T-cell (primary cell): ENCODE measurements at regions not wholly inside any gene's neighbourhood (a gene's known extent, or its start where the extent isn't known, plus 50 kb on each side); places are given as distances from the start of the nearest gene placed in this dataset.
"Not testable (repeated sequence)": the region's sequence is repeated elsewhere in the genome, so short reads cannot be mapped to it uniquely, and the experiment has no call there.

Experiments
- ATAC-seq, 4 experiments: fragments of 200-7000 bp in 3 of 4; fragments of 150-1000 bp in 1 of 4; cut with Tn5 transposase; replicated peaks in 1 of 4; 1 replicate in 3 of 4; 2 replicates in 1 of 4; pipeline ENCODE4 v1.10.0; 2021; ENCODE audit warnings: moderate library complexity in 3 of 4, mild to moderate bottlenecking in 2 of 4, moderate number of reproducible peaks in 1 of 4
- CTCF ChIA-PET, 2 donors: fragments of 300-600 bp; sonication (Branson Sonifier 250); formaldehyde crosslinking; loops; one replicate each; lab custom pipeline; 2022; ENCODE audit warnings: antibody characterized with exemption in 2 of 2; lab: Charles Lee
- POLR2A ChIA-PET, 2 donors: fragments of 300-600 bp; sonication (Branson Sonifier 250); formaldehyde crosslinking; loops; one replicate each; lab custom pipeline; 2022; ENCODE audit warnings: antibody characterized with exemption in 2 of 2; lab: Charles Lee
- DNase-seq, 35 experiments: peaks; one replicate each; pipeline versions ENCODE4 v3.0.0 to v3.0.0-alpha.2; 2013 to 2023
- H3K27ac ChIP-seq: one replicate; pipeline ENCODE4 v1.5.1; 2013; ENCODE audit warnings: low read length
- H3K27me3 ChIP-seq, 2 experiments: replicated peaks in 1 of 2; 1 replicate in 1 of 2; 2 replicates in 1 of 2; pipeline versions ENCODE4 v1.6.1 to v1.7.0; 2013; ENCODE audit warnings: low read length in 1 of 2, mixed read lengths in 1 of 2; ENCODE audit not compliant: control insufficient read depth in 2 of 2, insufficient read depth in 2 of 2; ENCODE audit errors: extremely low read depth in 1 of 2
- H3K36me3 ChIP-seq, 2 donors: 1 replicate in 1 of 2; 2 replicates in 1 of 2; pipeline versions ENCODE4 v1.6.1 to v1.7.0; 2013; ENCODE audit warnings: low read length in 1 of 2; ENCODE audit not compliant: control insufficient read depth in 2 of 2, insufficient read depth in 1 of 2; ENCODE audit errors: extremely low read depth in 1 of 2
- H3K4me1 ChIP-seq, 2 experiments: 1 replicate in 1 of 2; 2 replicates in 1 of 2; pipeline versions ENCODE4 v1.6.1 to v1.7.0; 2013; ENCODE audit warnings: low read length in 2 of 2, mixed read lengths in 1 of 2; ENCODE audit not compliant: insufficient read depth in 2 of 2, control insufficient read depth in 1 of 2; ENCODE audit errors: extremely low read depth in 1 of 2
- H3K4me3 ChIP-seq, 2 donors: 1 replicate in 1 of 2; 2 replicates in 1 of 2; pipeline versions ENCODE4 v1.5.1 to v1.7.0; 2013; ENCODE audit warnings: mild to moderate bottlenecking in 2 of 2, low read length in 1 of 2, moderate library complexity in 1 of 2; ENCODE audit not compliant: control insufficient read depth in 1 of 2; ENCODE audit errors: extremely low read depth in 1 of 2
- H3K9me3 ChIP-seq: 2 replicates; pipeline ENCODE4 v1.7.0; 2013
- H3K27ac Mint-ChIP-seq, 2 donors: one replicate each; pipeline ENCODE4 v1.8.0; 2020 to 2021; ENCODE audit warnings: mild to moderate bottlenecking in 2 of 2, mixed read lengths in 2 of 2
- H3K27me3 Mint-ChIP-seq, 2 donors: one replicate each; pipeline ENCODE4 v1.8.0; 2021 to 2022; ENCODE audit warnings: mixed read lengths in 2 of 2
- H3K36me3 Mint-ChIP-seq: one replicate; pipeline ENCODE4 v1.8.0; 2021; ENCODE audit warnings: mixed read lengths
- H3K4me1 Mint-ChIP-seq, 3 donors: one replicate each; pipeline ENCODE4 v1.8.0; 2020 to 2022; ENCODE audit warnings: mixed read lengths in 3 of 3, mild to moderate bottlenecking in 1 of 3
- H3K4me3 Mint-ChIP-seq, 3 donors: one replicate each; pipeline ENCODE4 v1.8.0; 2020 to 2022; ENCODE audit warnings: mild to moderate bottlenecking in 3 of 3, mixed read lengths in 3 of 3, moderate library complexity in 3 of 3
- H3K9me3 Mint-ChIP-seq, 3 donors: one replicate each; pipeline ENCODE4 v1.8.0; 2020 to 2022; ENCODE audit warnings: mixed read lengths in 3 of 3
- WGBS: methylation state at CpG from one replicate; pipeline ENCODE4 v1.1.5; 2013; ENCODE audit warnings: missing lambda C conversion rate; ENCODE audit not compliant: insufficient coverage; 5-methylcytosine and 5-hydroxymethylcytosine counted together

DNA sequence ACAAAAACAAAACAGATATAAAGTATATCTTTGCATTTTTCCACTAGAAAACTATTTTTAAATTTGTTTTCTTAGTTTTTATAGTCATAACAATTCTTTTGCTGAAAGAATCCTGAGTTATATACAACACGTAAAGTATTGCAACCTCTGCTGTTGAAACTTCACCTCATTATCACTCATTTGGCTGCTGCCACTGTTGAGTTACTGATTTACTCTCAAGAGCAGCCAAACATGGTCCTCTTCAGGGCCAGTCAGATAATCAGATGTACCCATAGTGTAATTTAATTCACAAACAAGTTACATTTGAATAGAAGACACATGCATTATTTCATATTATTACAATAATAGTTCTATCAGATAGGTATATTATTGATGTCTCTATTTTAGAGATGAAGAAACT, 235.6 kb downstream of the UBE2NL start:
- H3K4me3 ChIP-seq, H3K27me3 ChIP-seq, H3K27me3 Mint-ChIP-seq, H3K36me3 Mint-ChIP-seq, H3K4me1 Mint-ChIP-seq, H3K27ac ChIP-seq, H3K4me3 Mint-ChIP-seq, H3K9me3 Mint-ChIP-seq, DNase-seq, H3K9me3 ChIP-seq, H3K4me1 ChIP-seq, CTCF ChIA-PET, POLR2A ChIA-PET, H3K27ac Mint-ChIP-seq, H3K36me3 ChIP-seq, ATAC-seq: not testable (repeated sequence)
- no CpG with 5 or more reads among the region's 1 CpG for WGBS

DNA sequence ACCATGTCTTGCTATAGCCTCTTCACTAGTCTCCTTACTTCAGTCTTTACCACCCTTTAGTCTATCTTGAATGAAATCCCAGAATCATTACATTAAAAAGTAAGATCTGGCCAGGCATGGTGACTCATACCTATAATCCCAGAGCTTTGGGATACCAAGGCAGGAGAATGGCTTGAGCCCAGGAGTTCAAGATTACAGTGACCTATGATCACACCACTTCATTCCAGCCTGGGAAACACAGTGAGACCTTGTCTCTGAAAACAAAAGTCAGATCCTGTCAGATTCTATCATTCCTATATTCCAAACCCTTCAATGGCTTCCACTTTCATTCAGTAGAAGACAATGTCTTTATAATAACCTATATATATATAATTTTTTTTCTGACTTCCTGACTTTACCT, 237.7 kb downstream of the UBE2NL start:
- ATAC-seq, DNase-seq, H3K4me1 ChIP-seq, H3K36me3 Mint-ChIP-seq, H3K27me3 ChIP-seq, H3K9me3 Mint-ChIP-seq, H3K4me3 Mint-ChIP-seq, H3K27ac ChIP-seq, H3K4me3 ChIP-seq, H3K27me3 Mint-ChIP-seq, H3K4me1 Mint-ChIP-seq, POLR2A ChIA-PET, H3K9me3 ChIP-seq, H3K27ac Mint-ChIP-seq, H3K36me3 ChIP-seq, CTCF ChIA-PET: not testable (repeated sequence)

DNA sequence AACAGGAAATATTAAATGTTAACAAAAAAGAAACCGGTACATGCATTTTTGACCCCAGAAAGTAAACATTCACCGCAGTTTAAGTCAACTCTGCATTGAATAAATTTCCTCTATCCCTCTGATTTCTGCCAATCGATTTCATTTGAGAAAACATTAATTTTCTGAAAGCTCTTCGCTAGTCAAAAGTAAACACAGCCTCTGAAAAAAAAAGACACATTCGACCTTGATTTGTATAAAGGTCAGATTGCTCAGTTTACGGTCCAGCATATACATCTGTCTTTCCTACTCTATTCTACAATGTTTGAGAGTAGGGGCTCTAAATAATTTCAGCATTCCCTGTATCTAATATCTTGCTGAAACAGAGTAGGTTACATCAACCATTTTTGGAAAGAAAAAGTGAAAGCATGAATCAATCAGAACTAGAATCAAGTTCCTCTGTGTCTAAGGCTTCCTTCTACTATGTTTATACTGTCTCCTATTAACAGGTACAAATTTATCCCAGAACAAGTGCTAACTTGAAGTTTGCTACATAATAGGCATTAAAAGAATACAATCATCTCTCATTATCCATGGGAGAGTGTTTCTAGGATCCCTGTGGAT, 243.8 kb downstream of the UBE2NL start:
- no CpG with 5 or more reads among the region's 6 CpGs for WGBS
- H3K27me3 ChIP-seq, H3K9me3 Mint-ChIP-seq, H3K9me3 ChIP-seq, H3K27ac ChIP-seq, H3K4me1 Mint-ChIP-seq, H3K4me3 Mint-ChIP-seq, H3K4me1 ChIP-seq, H3K4me3 ChIP-seq, H3K36me3 Mint-ChIP-seq, ATAC-seq, H3K27ac Mint-ChIP-seq, H3K27me3 Mint-ChIP-seq, CTCF ChIA-PET, H3K36me3 ChIP-seq, POLR2A ChIA-PET, DNase-seq: not testable (repeated sequence)

DNA sequence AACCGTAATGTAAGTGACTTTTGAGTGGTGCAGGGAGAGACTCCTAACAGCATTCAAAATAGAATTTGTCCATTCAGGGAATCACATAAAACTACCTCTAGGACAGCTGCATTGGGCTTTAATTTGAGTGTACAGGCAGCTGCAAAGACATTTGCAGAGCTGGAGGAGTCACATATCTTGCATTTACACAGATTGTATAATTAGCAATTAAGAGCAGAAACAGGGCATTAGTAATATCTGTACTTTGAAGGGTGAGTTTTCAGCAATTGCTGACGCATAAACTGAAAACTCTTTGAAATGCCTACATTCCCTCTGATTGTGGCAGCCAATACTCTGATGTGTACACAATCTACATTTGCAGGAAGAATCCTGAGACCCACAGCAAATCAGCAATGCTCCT, 245.6 kb downstream of the UBE2NL start:
- H3K9me3 ChIP-seq, H3K36me3 Mint-ChIP-seq, ATAC-seq, CTCF ChIA-PET, H3K27me3 Mint-ChIP-seq, POLR2A ChIA-PET, H3K27me3 ChIP-seq, H3K4me3 ChIP-seq, H3K9me3 Mint-ChIP-seq, H3K4me3 Mint-ChIP-seq, H3K4me1 ChIP-seq, H3K36me3 ChIP-seq, H3K4me1 Mint-ChIP-seq, H3K27ac Mint-ChIP-seq, H3K27ac ChIP-seq, DNase-seq: not testable (repeated sequence)
- no CpG with 5 or more reads among the region's 2 CpGs for WGBS

DNA sequence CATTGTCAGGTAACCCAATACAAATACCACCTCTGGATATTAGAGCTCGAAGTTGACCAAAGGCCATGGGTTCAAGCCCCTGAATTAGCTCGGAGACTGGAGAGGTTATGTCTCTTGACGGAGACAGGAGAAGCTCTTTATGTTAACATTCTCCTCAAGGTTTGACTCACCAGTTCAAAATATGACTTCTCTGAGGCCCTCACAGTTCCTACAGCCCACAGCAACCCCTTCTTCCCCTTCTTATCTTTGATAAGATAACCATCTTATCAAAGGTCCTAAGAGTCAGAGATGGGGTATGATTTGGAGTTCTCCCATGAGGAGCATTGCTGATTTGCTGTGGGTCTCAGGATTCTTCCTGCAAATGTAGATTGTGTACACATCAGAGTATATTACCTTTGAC, 246.6 kb downstream of the UBE2NL start:
- ATAC-seq, H3K27ac Mint-ChIP-seq, H3K36me3 ChIP-seq, H3K9me3 Mint-ChIP-seq, H3K4me1 Mint-ChIP-seq, DNase-seq, H3K9me3 ChIP-seq, POLR2A ChIA-PET, H3K27me3 Mint-ChIP-seq, H3K36me3 Mint-ChIP-seq, H3K27ac ChIP-seq, H3K4me3 ChIP-seq, H3K4me1 ChIP-seq, H3K27me3 ChIP-seq, H3K4me3 Mint-ChIP-seq, CTCF ChIA-PET: not testable (repeated sequence)
- WGBS = no CpG with 5 or more reads among the region's 3 CpGs

DNA sequence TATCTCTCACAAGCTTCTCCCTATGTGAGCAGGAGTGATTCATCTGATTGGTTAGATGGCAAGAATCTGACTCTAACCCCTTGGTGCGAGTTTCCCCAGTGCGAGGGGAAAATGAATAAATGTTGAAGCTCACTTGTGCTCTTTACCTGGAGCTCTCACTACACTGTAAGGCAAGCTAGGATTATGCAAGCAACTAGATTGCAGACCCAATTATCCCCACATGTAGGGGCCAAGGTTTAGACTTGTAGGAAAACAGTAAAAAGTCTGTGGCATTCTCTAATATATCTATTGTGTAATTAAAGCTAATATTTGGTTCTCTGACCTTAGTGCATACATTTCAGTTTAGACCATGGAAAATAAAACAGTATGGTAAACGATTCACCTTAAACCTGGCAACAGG, 247.2 kb downstream of the UBE2NL start:
- no CpG with 5 or more reads among the region's 3 CpGs for WGBS
- DNase-seq, H3K36me3 ChIP-seq, H3K27ac Mint-ChIP-seq, H3K4me3 Mint-ChIP-seq, H3K4me3 ChIP-seq, H3K27me3 Mint-ChIP-seq, H3K36me3 Mint-ChIP-seq, H3K27me3 ChIP-seq, CTCF ChIA-PET, H3K27ac ChIP-seq, H3K4me1 ChIP-seq, H3K9me3 ChIP-seq, H3K4me1 Mint-ChIP-seq, POLR2A ChIA-PET, H3K9me3 Mint-ChIP-seq, ATAC-seq: not testable (repeated sequence)

DNA sequence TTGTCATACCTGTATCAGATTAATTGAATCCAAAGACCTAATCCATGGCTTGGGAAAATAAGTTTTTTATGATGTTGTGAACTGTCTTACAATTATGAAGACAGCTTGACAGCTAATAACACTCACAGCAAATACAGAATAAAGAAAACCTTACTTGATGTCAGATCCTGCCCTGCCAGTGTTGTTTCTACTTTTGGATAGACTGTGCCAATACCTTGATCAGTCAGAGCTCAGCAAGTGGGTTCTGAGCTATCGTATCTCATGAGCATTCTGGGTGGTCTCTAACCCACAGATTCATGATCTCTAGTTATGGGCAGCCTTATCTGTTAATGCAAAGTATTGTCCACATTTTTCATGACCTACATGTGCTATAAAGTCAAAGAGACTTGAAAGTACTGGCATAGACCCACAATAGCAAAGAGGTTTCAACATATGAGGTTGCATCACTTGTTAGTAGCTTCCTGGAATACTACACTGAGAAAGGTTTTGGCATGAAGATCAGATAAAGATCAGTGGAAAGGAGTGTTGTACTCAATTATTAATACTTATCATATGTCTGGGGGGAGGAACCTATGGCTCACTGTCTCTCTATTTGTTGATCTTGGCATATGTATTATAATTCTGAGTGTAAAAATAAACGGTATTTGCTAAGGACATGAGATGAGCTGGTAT, 250.7 kb downstream of the UBE2NL start:
- H3K27ac Mint-ChIP-seq, H3K9me3 Mint-ChIP-seq, H3K4me1 ChIP-seq, H3K9me3 ChIP-seq, H3K4me3 Mint-ChIP-seq, H3K36me3 ChIP-seq, H3K4me3 ChIP-seq, H3K4me1 Mint-ChIP-seq, CTCF ChIA-PET, POLR2A ChIA-PET, H3K36me3 Mint-ChIP-seq, ATAC-seq, H3K27ac ChIP-seq, DNase-seq, H3K27me3 ChIP-seq, H3K27me3 Mint-ChIP-seq: not testable (repeated sequence)
- no CpG with 5 or more reads among the region's 2 CpGs for WGBS
